IPS-15b (cell line): ENCODE measurements at regions not wholly inside any gene's neighbourhood (a gene's known extent, or its start where the extent isn't known, plus 50 kb on each side); places are given as distances from the start of the nearest gene placed in this dataset.
"Not testable (repeated sequence)": the region's sequence is repeated elsewhere in the genome, so short reads cannot be mapped to it uniquely, and the experiment has no call there.

Experiments
- H3K27me3 ChIP-seq: one replicate; pipeline ENCODE4 v1.6.1; 2013; ENCODE audit warnings: low read length; ENCODE audit not compliant: control insufficient read depth, insufficient read depth
- H3K36me3 ChIP-seq: one replicate; pipeline ENCODE4 v1.6.1; 2013; ENCODE audit warnings: low read length; ENCODE audit not compliant: control insufficient read depth, insufficient read depth
- H3K4me1 ChIP-seq: one replicate; pipeline ENCODE4 v1.6.1; 2013; ENCODE audit warnings: mild to moderate bottlenecking, low read length; ENCODE audit not compliant: control insufficient read depth, insufficient read depth
- H3K4me3 ChIP-seq: one replicate; pipeline ENCODE4 v1.5.1; 2013; ENCODE audit warnings: low read depth, low read length
- H3K9ac ChIP-seq: one replicate; pipeline ENCODE4 v1.6.1; 2013; ENCODE audit warnings: low read depth, mild to moderate bottlenecking, low read length
- H3K9me3 ChIP-seq: one replicate; pipeline ENCODE4 v1.6.1; 2013; ENCODE audit warnings: mild to moderate bottlenecking, low read length; ENCODE audit not compliant: control insufficient read depth, insufficient read depth

DNA sequence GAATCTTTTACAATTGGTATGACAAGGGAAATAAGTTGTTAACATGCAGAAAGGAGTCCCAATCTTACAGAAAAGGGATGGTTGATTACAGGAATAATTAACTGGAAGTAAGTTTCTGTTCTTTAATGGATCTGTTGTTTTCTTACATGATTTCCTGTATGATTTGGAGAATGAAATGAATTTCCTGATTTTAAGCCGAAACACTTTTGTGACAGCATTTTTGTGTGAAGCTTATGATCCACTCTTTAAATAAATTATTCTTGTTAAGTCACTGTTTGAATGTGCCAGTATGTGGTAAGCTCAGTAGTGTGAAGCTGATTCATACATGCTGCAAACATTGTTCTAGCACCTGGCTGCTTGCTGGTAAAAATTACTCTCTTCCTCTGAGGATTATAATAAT is 516.2 kb downstream of the DCDC2C start:
- Histone ChIP-seq H3K36me3 (no peaks in the 10 kb centered on the region), H3K4me1 (no peaks in the 10 kb centered on the region), H3K27me3 (no peaks in the 10 kb centered on the region), H3K9me3 (no peaks in the 10 kb centered on the region), H3K9ac (no peak overlapping the region), H3K4me3 (no peak overlapping the region)

DNA sequence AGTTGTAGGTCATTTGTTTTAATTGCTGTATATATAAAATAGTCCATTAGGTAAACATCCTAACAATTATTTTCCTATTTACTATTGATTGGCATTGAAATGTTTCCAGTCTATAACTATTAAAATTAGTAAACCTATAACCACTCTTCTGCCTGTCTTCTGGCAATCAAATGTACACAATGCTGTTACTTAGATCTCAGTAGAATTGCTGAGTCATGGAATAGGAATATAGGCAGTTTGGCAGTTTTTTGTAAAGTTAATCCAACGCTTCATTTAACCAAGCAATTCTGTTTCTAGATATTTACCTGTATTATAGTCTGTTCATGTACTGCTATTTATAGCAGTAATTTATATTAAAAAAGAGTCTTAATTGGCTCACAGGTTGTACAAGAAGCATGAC is 518.1 kb downstream of the DCDC2C start:
- Histone ChIP-seq H3K4me3 (no peak overlapping the region), H3K36me3 (no peaks in the 10 kb centered on the region), H3K9ac (no peak overlapping the region), H3K9me3 (no peaks in the 10 kb centered on the region), H3K27me3 (no peaks in the 10 kb centered on the region), H3K4me1 (no peaks in the 10 kb centered on the region)

DNA sequence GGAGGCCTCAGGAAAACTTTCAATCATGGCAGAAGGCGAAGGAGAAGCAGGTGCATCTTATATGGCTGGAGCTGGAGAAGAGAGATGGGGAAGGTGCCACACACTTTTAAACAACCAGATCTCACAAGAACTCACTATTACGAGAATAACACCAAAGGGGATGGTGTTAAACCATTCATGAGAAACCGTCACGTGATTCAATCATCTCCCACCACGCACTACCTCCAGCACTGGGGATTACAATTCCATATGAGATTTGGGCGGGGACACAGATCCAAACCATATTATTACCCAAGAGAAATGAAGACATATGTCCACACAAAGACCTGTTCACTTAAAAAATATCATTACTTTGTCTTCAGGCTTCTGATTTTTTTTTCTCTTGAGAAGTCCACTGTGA is 518.5 kb downstream of the DCDC2C start:
- Histone ChIP-seq H3K9ac (no peak overlapping the region), H3K4me3 (no peak overlapping the region), H3K27me3 (no peaks in the 10 kb centered on the region), H3K4me1 (no peaks in the 10 kb centered on the region), H3K9me3 (no peaks in the 10 kb centered on the region), H3K36me3 (no peaks in the 10 kb centered on the region)

DNA sequence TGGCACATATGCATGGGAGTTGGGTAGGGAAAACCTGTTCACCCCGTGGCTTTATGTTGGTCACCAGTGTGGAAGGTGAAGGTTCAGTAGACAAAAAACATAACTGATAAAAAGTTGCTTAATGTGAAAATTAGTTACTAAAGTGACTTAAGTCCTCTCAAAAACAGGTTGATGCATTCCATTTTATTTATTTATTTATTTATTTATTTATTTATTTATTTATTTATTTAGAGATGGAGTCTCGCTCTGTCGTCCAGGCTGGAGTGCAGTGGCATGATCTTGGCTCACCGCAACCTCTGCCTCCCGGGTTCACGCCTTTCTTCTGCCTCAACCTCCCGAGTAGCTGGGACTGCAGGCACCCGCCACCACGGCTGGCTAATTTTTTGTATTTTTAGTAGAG is 541.0 kb downstream of the DCDC2C start:
- H3K4me1 ChIP-seq = peaks cover 15% of the 10 kb centered on the region
- H3K4me3 ChIP-seq, H3K36me3 ChIP-seq, H3K9ac ChIP-seq, H3K27me3 ChIP-seq, H3K9me3 ChIP-seq: not testable (repeated sequence)

DNA sequence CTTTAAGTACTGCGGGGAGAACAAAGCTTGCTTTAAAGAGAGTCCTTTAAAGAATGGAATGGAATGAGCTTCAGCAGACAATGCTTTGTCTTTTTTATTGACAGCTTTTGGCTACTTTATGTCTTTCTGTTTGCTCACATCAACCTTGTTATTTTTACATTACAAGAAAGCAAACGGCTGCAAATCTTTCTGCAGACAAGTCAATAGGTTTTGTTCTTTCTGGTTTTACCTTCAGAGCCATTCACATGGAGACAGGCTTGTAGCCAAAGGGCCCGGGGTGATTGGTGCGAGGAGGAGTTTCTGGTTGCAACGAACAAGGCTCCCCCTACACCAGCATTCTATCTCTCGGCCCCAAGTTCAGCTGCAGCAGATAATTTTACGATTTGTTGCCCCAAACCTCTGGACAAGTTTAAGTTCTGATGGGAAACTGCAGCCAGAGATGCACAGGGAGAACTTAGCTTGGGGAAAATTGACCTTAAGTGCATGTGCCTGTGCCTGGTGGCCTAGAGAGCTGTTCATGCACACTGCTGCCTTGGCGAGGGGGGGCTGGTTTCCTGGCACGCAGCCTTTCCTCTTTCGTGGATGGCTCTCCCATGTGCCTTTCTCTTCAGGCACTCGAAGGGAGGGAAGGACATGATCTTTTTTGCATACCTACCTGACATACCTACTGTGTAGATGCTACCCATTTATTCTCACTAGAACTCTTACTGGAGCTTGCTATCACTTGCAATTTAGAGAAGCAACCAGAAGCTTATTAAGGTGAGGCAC is 543.2 kb downstream of the DCDC2C start:
- no peak overlapping the region for H3K9ac ChIP-seq
- peaks cover 4% of the 10 kb centered on the region for H3K27me3 ChIP-seq
- peaks cover 15% of the 10 kb centered on the region for H3K4me1 ChIP-seq
- no peak overlapping the region for H3K4me3 ChIP-seq
- no peaks in the 10 kb centered on the region for H3K9me3 ChIP-seq
- no peaks in the 10 kb centered on the region for H3K36me3 ChIP-seq

DNA sequence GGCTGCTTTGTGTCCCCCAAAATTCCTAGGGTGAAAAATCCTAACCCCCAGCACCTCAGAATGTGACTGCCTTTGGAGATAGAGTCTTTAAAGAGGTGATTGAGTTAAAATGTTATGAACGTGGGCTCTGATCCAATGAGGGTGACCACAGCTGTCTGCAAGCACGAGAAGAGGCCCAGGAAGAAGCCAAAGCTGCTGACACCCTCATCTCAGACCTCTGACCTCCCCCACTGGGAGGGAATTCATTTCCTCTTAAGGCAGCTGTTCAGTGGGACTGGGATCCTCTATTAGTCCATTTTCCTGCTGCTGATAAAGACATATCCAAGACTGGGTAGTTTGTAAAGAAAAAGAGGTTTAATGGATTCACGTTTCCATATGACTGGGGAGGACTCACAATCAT is 544.4 kb downstream of the DCDC2C start:
- H3K27me3 ChIP-seq = peaks cover 4% of the 10 kb centered on the region
- H3K36me3 ChIP-seq = no peaks in the 10 kb centered on the region
- no peaks in the 10 kb centered on the region for H3K9me3 ChIP-seq
- peaks cover 15% of the 10 kb centered on the region for H3K4me1 ChIP-seq
- no peak overlapping the region for H3K4me3 ChIP-seq
- H3K9ac ChIP-seq = no peak overlapping the region

DNA sequence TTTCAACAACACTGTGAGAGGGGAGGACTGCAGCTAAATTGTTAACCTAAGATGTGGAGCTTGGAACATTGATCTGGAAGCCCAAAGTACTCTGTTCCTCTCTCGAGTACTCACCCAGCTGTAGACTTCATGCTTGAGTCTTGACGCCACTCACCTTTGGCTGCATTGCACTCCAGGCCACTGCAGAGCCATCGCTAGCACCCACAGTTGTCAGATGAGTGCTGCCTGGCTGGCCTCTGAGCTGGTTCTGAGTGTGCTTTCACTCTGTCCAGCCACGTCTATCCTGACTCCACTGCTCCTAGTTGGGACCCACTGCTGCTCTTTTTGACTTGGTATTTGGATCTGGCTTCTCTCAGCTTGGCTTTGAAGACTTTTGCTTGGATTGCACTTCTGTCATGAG is 552.1 kb downstream of the DCDC2C start:
- Histone ChIP-seq H3K4me3 (no peak overlapping the region), H3K36me3 (no peaks in the 10 kb centered on the region), H3K9me3 (no peaks in the 10 kb centered on the region), H3K4me1 (no peaks in the 10 kb centered on the region), H3K9ac (no peak overlapping the region), H3K27me3 (no peaks in the 10 kb centered on the region)

DNA sequence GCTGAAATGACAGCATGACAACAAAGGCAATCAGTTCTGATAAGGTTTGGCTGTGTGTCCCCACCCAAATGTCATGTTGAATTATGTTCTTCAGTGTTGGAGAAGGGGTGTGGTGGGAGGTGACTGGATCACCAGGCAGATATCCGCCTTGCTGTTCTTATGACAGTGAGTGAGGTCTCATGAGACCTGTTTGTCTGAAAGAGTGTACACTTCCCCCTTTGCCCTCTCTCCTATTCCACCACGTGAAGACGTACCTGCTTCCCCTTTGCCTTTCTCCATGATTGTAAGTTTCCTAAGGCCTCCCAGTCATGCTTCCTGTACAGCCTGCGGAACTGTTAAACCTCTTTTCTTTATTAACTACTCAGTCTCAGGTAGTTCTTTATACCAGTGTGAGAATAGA is 553.0 kb downstream of the DCDC2C start:
- no peaks in the 10 kb centered on the region for H3K4me1 ChIP-seq
- no peaks in the 10 kb centered on the region for H3K27me3 ChIP-seq
- no peak overlapping the region for H3K4me3 ChIP-seq

DNA sequence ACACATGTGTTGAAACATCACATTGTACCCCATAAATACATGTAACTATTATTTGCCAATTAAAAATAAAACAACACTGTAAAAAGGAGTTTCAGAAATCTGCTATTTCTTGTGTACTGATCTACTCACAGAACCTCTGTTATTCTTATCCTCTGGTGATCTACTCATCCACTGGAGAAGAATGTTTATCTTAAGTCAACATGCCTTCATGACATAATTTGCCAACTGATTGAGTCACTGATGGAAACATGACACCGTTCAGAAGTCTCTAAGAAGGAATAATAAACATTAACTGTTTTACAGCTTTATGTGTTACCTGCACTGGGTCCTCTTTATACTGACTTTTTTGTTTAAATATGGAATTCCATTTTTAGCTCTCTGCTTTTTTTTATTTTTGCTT is 555.2 kb downstream of the DCDC2C start:
- no peaks in the 10 kb centered on the region for H3K36me3 ChIP-seq
- H3K4me3 ChIP-seq = no peak overlapping the region
- no peaks in the 10 kb centered on the region for H3K9me3 ChIP-seq
- no peak overlapping the region for H3K9ac ChIP-seq
- H3K4me1 ChIP-seq = no peaks in the 10 kb centered on the region
- H3K27me3 ChIP-seq = no peaks in the 10 kb centered on the region

More for the DNA sequence above, 553.0 kb downstream of the DCDC2C start:
- H3K9me3 ChIP-seq = no peaks in the 10 kb centered on the region
- no peak overlapping the region for H3K9ac ChIP-seq
- no peaks in the 10 kb centered on the region for H3K36me3 ChIP-seq

DNA sequence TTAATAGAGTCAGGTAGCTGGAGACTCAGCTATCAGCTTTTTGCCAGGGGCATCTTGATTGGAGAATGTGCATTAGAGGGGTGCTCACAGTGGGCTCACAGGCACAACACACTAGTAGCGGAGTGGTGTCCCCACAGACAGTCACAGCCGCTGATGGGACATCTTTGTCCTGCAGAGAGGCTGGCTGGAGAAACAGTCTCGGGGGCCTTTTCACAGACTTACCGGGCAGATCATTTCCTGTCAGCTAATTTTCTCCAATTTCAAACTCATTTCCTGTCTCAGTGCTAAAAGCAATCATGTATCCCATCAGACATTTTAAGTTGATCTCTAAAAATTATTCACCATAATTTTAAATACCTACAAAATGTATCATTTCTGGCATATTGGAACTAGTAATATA is 562.6 kb downstream of the DCDC2C start:
- Histone ChIP-seq H3K9ac (no peak overlapping the region), H3K36me3 (no peaks in the 10 kb centered on the region), H3K4me1 (no peaks in the 10 kb centered on the region), H3K27me3 (no peaks in the 10 kb centered on the region), H3K4me3 (no peak overlapping the region), H3K9me3 (no peaks in the 10 kb centered on the region)

DNA sequence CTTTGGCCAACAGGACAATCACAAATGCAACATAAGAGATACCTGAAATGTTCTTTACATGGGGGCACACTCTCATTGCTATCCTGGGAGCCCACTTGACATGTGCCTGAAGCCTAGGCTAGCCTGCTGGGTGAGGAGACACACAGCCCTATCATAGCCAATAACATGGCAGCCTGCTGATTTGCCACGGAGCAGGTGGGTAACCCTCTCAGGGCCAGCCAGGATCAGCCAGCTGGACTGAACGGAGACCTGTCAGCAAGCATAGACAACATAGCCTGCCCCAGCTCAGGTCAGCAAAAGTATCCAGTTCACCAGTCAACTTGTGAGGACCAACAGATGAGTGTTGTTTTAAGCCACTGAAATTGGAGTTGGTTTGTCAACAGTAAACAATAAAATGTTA is 566.5 kb downstream of the DCDC2C start:
- Histone ChIP-seq H3K4me1 (no peaks in the 10 kb centered on the region), H3K36me3 (no peaks in the 10 kb centered on the region), H3K27me3 (no peaks in the 10 kb centered on the region), H3K9me3 (no peaks in the 10 kb centered on the region), H3K9ac (no peak overlapping the region), H3K4me3 (no peak overlapping the region)

DNA sequence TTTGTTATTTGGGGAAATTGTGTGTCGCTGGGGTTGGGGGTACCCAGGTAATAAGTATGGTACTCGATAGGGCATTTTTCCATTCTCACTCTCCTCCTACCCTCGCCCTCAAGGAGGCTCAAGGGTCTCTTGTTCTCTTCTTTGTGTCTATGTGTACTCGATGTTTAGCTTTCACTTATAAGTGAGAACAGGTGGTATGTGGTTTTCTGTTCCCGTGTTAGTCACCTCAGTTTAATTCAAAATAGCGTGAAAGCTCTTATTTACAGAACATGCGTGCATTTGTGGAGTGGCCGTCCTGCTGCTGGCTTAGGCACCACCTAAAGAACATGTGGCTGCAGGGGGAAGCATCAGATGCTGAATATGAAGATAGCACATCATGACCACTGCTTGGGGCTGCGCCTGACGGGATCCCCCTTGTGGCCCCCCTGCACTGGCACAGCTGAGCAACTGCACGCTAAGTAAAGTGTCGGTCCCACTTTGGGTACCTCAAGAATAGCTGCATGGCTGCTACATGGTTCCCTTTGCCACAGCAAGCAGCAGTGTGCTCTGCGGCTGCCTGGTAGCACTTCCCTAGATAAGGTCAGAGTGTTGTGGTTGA is 569.0 kb downstream of the DCDC2C start:
- Histone ChIP-seq H3K4me1 (no peaks in the 10 kb centered on the region), H3K36me3 (no peaks in the 10 kb centered on the region), H3K4me3 (no peak overlapping the region), H3K27me3 (no peaks in the 10 kb centered on the region), H3K9me3 (no peaks in the 10 kb centered on the region), H3K9ac (no peak overlapping the region)
